SK-N-SH treated with all-trans-retinoic acid at 6 μM for 48 hours (cell line): ENCODE measurements at regions not wholly inside any gene's neighbourhood (a gene's known extent, or its start where the extent isn't known, plus 50 kb on each side); places are given as distances from the start of the nearest gene placed in this dataset.

Source experiments
- ARNTL ChIP-seq: fragments of 450-650 bp; formaldehyde crosslinking; IDR thresholded peaks from 2 replicates; pipeline ENCODE4 v1.5.0; 2020; ENCODE audit warnings: low read depth, mild to moderate bottlenecking, moderate library complexity, borderline replicate concordance
- ZFP3 ChIP-seq: fragments of 250-450 bp; sonication (Bioruptor Pico); IDR thresholded peaks from 2 replicates; pipeline ENCODE4 v1.5.0; 2020; ENCODE audit warnings: mild to moderate bottlenecking, moderate library complexity

- no peak for TF ChIP-seq ZFP3 (CRISPR knock-in tag)
- TF ChIP-seq ARNTL (CRISPR knock-in tag), result no peak
These were observed 221.6 kb downstream of the NR4A2 start for GRCh38 chr2:156110890-156111289.
